Renal pelvis (tissue), 1 donor: ENCODE measurements at regions not wholly inside any gene's neighbourhood (a gene's known extent, or its start where the extent isn't known, plus 50 kb on each side); places are given as distances from the start of the nearest gene placed in this dataset.

ENCODE experiments used
- DNase-seq: peaks from one replicate; pipeline ENCODE4 v3.0.0-alpha.2; 2013

DNA sequence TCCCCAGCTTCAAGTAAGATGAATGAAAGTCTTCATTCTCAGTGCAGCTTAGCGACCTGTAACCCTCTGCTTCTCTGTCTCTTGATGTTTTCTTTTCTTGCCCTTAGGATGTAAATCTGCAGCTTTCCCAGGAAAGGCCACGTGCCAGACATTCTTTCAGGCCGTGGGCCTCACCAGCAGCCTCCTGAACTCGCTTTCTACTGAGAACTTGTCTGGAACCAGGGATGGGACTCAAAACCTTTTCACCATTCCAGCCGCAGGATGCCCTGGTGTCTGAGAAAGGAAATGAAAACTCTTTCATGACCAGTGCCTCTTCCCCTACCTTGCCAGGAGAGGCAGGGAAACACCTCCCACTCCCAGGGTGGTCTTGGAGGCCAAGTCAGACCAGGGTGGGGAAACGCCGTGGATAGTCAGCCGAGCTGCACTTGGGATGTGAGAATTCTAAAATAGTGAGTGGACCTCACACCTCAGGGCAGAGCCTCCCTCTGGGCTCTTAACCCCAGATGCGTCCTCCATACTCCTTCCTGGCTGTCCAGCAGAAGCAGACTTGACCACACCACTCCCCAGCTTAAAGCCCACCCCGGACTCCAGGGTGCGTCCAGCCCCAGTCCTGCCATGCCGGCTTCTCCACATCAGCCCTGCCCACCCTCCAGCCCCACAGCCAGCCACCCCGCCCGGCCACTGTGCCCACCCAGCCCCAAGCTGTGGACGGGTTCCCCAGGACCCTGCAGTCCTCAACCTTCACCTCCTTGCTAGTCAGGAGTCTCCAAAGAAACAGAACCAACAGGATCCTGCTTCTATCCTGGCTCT lies 115.5 kb downstream of the TWIST2 start:
- peak; percentile 71 for DNase-seq

DNA sequence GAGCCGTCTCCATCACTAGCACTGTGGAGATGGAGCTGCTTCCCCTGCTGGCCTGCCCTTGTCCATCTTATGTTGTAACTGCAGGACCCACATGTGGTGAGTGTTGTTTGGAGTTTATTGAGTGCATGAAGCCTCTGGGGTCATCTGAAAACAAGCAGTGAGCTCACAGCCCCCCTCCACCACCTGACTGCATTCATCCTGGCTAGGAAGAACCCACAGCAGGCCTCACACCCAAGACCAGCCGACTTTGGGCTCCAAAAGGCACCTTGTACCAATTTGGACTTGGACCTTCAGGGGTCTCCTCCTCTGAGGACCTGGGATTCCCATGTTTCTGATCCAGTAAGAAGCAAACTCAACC lies 116.1 kb downstream of the TWIST2 start:
- DNase-seq: no peak

DNA sequence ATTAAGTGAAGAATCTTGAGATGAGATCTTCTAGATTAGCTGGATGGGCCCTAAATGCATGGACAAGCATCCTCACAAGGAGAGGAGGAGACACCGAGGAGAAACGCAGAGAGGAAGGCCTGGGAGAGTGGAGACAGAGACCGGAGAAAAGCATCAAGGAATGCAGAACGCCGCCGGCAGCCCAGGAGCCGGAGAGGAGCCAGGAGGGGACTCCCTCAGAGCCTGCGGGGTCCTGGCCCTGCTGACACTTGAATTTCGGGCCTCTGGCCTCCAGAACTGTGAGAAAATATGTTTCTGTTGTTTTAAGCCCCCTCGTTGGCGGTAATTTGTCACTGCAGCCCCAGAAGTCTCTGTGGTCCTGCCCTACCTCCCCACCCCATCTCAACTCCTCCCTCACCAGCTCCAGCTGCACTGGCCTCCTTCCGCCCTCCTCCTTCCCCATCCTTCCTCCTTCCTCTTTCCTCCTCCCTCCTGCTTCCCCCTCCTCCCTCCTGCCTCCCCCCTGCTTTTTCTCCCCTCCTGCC lies 116.7 kb downstream of the TWIST2 start:
- DNase-seq: no peak

DNA sequence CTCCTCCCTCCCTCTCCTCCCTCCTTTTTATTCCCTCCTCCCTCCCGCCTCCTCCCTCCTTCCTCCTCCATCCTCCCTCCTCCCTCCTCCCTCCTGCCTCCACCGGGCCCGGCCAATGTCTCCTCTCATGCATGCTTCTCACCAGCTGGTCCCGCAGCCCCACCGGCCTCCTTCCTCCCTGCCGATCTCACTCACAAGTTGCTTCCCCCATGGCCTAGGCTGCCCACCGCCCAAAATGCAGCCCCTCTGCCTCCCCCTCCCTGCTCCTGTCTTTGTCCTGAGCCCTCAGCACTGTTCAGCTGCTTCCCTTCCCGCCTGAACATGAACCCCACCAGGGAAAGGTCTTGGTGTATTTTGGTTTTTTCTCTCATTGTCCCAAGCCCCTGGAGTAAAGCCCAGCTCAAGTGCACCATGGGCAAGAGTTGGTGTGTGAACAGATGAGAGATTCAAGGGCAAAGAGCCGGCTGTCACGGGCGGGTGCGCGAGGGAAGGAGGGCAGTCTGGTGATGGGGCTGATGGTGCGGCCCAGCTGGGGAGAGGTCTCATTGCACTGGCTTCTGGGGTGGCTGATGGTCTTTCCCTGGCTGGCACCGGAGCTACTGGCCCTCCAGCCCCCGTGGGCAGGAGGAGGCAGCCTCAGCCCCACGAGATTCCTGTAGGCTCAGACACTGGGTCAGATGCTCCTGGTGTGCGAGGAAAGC lies 117.6 kb downstream of the TWIST2 start:
- no peak for DNase-seq

DNA sequence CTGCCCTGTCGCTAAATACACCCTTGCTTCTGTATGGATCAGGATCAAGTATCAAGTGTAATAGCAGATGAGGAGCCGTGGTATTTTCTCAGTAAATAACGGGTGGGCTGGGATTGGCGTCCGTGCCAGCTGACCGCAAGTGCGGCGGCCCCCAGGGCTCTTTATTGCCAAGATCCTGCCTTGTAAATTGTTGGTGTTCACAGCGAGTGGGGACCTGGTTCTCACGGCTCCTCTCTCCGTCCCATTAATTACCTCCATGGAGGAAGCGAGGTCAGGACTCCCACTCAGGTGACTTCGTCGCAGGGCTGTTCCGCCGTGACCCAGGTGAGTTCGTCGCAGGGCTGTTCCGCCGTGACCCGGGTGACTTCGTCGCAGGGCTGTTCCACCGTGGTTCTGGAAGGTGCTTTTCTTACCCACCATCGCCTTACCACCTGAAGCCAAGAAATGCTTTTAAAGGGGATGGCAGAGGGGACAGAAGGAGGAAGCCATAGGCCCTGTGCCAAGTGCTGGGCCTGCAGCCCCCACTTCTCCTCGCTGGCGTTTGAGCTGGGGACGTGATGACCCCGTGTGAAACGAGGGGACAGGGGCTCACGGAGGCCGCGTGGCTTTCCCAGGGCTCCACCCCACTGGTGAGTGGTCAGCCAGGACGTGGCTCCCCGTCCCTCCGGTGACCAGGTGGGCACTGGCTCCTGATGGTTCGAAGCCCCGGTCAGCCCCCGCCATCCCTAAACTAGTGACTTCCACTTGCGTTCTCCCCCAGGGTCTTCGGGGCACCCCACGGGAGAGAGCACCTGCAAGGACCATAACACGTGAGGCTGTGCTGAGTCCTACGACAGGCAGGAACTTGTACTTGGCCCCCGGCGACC lies 118.4 kb downstream of the TWIST2 start:
- no peak for DNase-seq

DNA sequence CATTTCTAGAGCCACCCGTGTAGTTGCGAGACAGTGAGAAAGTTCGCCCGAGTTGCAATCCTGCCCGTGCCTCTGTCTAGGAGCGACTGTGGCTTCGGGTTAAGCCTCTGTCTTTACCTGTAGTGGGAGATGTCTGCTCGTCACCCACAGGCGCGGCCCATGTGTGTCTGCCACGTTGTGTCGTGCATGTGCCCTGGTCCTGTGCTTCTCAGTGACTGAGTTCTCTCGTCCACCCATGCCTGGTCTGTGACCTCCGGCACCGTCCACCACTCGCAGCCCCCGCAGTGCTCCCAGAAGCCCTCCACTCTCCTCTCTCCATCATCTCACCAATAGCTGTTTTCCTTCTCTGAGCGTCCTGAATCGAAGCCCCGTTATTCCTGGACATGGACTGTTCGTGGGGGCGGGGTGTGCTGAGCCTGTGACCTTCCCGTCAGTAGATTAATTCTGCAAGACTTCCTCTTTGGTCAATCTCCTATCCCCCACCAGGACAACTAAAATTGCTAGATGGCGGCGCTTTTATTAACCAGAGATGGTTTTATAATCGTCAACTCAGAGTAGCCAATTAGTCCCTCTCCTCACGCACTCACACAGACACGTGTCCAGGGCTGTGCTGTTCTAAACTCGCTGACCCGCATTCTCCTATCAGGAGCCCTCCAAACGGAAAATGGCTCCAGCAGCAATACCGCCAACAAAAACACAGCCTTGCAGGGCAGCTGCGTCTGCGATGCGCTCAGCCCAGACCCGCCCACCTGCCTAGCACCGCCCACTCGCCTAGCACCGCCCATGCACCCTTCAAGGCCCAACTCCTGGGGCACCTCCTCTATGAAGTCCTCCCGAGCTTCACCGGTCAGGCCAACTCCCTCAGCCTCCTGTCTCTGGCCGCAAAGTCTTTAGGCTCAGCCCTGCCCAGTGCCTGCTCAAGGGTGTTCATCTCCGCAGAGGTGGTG lies 119.4 kb downstream of the TWIST2 start:
- no peak for DNase-seq

DNA sequence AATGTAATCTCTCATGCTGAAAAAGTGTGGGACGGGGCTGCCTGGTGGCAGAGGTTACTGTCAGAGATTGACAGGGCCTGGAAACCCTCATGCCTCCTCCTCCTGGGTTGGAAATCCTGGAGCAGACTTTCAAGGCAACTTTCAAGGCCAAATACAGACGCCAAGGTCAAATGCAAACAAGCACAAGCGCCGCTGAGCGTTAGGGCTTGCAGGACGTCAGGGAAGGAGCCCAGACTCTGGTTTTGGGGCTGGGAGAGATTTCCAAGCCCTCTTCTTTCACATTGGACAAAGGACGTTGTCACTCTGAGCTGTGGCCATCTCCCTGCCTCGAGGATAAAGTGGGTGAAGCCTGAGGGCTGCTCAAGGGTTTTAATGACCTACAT lies 120.1 kb downstream of the TWIST2 start:
- no peak for DNase-seq

DNA sequence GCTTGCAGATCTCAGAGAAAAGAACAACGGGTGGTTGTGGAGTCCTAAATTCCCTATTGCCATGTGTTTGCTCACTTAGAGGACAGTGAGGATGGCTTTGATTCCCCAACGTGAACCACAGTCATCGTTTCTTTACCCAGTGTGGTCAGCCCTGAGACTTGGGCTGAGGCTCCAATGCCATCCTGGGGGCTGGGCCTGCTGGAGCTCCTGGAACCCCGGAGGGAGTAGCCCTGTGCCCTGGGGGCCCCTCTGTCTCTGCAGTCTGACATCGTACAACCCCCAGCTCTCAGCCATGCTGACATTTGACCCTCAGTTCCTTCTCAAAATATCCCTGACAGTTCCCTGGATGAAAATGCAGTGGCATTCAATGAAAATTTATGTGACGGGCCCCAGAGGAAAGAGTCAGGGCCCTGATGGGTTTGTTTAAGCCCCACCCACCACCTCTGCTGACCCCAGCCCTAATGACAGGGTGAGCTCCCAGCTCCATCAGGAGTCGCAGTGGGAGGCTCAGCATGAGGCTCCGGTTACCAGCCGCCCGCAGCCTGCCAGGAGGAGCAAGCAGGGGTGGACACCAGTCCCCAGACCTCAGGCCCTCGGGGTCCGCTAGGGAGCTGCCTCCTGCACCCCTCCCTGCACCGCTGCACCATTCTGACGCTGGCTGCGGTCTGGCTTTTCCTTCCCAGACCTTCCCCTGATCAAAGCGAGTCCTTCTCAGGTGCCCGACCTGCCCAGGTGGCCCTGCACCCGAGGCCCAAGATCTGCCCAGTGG lies 120.9 kb downstream of the TWIST2 start:
- peak; percentile 51 for DNase-seq

DNA sequence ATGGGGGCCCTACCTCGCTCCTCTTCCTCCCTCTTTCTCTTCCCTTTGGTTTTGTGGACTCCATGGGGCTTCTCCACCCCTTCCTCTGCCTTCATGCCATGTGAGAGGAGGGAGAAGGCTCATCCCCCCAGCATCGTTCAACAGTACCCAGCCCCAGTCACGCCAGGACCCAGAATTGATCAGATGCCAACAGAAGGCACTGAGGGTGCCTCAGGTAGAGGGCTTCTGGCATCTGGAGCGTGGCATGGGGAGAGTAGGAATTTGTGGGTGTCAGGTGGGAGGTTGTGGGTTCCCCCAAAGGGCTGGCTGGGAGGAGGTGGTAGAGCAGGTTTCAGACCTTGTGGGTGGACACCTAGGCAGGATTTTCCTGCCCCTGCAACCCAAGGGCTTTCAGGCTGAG lies 122.0 kb downstream of the TWIST2 start:
- DNase-seq: no peak

DNA sequence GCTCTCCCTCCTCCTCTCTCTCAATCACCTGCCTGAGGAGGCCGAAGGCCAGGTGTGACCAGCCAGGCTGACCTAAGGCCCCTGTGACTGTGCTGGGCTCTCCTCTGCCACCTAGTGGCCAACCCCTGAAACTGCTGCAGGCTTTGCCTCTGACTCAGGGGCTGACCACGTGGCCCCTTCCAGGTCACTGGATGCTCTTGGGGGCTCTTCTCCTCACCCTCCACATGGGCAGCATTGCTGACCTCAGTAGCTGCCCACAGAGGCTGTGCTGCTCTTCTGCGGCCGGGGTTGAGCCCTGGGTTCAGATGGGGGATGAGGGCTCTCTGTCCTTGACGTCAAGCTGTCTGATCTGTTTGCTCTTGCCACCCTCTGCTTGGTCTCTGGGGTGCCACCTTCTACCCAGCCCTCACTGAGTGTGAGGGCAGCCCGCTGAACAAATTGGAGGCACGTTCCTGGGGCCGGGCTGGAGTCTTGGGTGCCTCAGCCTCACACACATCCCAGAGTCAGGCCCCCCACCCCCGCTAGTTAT lies 122.7 kb downstream of the TWIST2 start:
- no peak for DNase-seq

DNA sequence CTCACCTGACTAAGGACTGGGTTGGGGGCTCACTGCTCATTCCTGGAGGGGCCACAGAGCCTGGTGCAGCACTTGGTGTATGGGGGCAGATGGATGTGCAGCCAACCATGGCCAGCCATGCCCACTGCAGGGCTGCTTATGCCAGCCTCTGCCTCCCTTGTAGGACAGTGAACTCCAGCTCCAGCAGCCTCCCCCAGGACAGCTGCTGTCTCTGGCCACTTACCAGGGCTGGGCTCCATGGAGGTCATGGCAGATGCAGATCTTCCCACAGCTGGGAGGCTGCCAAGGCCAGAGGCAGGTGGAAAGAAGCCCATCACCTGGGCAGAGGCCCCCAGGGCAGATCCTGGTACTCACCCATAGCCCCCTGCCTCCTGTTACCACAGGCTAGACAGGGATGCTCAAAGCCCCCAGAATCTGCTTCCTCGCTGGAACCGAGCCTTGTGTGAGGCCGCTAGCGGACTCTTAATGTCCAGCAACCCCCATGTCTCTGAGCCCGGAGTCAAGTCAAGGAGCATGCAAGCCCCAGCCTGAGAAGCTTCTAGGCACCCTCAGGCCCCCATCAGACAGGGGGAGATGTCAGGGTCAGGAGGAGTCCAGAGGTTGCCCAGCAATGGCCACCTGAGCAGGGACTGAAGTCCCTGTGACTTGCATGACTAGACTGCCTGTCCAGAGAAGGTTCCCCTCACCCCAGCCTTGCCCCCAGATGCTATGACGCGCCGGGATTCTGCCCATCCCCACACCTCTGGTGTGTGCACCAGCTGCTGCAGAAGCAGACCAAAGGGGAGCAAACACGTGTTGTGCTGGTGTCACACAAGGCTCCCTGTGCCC lies 123.6 kb downstream of the TWIST2 start:
- DNase-seq: no peak

DNA sequence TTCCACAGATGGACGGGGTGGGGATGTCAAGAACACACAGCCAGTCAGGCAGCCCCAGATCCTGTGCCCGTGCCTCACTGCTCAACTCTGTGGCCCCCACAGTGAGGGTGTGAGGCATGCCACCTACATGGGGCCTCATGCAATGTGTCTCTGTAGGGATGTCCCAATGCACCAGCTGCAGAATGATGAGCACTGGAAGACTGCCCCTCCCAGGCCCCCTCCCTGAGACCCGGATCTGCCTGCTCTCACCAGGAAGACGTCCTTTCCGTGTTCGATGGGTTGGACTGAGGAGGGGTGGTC lies 124.2 kb downstream of the TWIST2 start:
- DNase-seq: no peak

DNA sequence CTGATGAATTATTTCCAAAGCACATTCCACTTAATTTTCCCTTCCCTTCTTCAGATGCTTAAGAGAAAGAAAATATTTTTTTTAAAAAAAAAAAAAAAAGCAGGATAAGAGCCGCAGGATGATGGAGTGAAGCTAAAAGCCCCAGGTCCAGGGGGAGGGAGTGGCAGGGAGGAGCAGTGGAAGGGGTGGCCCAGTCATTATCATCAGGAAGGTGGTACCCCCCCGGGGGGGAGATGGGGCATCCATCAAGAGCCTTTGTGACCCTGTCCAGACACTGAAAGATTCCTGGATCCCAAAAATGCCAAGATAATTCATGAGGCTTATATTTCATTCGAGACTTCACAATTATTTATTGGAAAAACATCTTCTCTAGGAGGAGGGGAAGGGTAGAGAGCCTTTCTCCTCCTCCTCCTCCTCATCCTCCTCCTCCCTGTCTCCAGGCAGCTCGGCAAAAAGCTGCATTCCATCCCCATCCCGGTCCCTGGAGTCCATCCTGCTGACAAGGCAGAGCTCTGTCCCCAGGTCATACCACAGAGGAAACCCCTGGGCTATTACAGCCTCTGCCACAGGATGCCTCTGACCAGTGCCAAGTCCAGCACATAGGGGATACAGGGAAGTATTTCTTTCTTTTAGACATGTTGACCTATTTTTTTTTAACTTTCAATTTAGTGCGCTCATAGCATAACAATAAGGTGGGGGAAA lies 125.3 kb downstream of the TWIST2 start:
- no peak for DNase-seq

DNA sequence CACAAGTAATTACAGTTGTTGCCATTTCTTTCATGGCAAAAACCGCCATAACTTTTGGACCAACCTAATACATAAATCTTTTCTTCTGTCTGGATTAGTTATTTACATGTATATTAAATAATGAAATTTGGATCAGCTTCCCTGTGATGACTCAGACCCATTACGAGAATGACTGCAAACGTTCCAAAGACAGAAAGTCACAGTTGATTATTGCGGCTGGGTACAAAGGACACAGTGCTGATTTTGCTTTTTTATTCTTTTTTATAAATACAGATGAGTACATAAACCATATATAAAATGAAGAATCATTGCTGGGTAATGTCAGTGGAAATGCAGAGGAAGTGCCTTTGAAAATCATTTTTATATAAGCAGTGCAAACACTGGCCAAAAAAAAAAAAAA lies 126.2 kb downstream of the TWIST2 start:
- no peak for DNase-seq

DNA sequence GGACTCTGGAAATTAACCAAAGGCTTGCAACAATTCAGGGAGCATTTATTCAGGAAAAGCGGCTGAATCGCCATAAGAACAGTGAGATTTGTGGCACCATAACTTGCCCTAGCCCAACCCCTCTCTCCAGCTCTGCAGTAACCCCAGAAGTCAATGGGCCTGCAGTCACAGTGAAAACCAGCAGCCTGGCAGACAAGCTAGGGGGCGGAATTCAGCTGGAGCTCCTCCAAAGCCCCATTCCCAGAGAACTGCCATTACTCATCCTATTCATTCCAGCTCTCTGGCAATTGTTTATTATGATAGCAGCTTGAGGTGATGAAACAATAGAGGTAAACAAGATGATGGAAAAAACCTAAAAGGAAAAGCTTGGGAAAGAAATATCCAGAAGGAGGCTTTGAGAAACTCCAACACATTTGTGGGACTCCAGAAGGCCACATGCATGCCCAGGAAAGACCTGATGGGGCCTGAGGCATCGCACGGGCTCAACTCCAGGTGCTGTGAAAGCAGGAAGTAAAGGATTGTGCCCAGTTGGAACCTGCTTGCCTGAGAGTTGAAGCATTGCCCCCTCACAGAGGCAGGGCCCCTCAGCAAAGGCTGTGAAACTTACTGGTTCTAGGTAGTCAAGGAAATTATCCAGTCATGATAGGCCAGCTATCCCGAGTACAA lies 126.7 kb downstream of the TWIST2 start:
- no peak for DNase-seq

DNA sequence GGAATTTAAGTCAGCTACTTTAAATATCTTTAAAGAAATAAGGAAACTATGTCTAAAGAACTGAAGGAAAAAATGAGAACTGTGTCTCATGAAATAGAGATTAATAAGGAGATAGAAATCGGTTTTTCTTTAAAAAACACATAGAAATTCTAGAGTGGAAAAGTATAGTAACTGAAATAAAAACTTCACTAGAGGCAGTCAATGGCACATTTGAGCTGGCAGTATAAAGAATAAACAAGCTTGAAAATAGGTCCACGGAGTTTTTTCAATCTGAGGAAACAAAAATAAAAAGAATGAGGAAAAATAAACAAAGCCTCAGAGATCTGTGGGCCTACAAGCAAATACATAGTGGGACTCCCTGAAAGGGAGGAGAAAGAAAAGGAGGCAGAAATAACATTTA lies 127.5 kb downstream of the TWIST2 start:
- no peak for DNase-seq

DNA sequence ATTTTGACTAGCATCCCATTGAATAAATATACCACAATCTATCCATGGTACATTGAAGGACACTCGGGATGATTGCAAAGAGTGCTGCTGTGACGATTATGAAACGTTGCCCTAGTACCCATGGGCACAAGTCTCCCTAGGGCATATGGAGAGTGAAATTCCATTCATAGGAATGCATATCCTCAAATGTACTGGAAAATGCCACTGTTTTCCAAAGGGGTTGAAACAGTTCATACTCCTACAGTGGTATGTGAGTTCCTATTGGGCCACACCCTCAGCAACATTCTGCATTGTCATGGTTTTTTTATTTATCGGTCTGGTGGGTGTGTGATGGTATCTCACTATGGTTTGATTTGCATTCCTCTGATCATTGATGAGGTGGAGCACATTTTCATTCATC lies 130.6 kb downstream of the TWIST2 start:
- no peak for DNase-seq

DNA sequence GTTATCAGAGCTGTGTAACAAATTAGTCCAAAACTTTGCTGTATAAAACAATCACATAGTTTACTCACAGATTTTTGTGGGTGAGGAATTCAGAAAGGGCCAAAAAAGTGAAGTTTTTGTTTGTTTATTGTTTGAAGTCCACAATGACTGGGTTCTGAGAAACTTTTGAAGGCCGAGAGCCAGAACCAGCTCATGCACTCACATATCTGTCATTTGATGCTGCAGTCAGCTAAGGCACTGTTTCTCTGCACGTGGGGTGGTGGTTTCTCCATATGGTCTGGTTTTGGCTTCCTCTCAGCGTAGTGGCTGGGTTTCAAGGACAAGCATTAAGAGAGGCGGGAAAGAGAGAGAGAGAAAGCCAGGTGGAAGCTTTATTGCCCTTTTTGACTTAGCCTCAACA lies 131.8 kb downstream of the TWIST2 start:
- DNase-seq: no peak
